ENCODE measurements at regions not wholly inside any gene's neighbourhood (a gene's known extent, or its start where the extent isn't known, plus 50 kb on each side); places are given as distances from the start of the nearest gene placed in this dataset.

- Mint-ChIP-seq H3K27ac (ENCODE audit: low read depth, unreplicated experiment) (no peak overlapping the region), H3K36me3 (ENCODE audit: insufficient read depth, unreplicated experiment) (no peaks in the 10 kb centered on the region), H3K4me3 (ENCODE audit: unreplicated experiment) (no peak overlapping the region), H3K9me3 (ENCODE audit: unreplicated experiment) (no peaks in the 10 kb centered on the region), H3K27me3 (ENCODE audit: insufficient read depth, unreplicated experiment) (no peaks in the 10 kb centered on the region), H3K4me1 (ENCODE audit: insufficient read depth, unreplicated experiment) (peaks cover 7% of the 10 kb centered on the region)
- no peak for DNase-seq (ENCODE audit: unreplicated experiment)
- POLR2A ChIA-PET: no interaction called here
- intact Hi-C loops (cut with micrococcal nuclease): no loop called here
- no TSS peak for BruUV-seq (replicated peaks)
- TF ChIP-seq CTCF (IDR thresholded peaks at IDR 0.05; ENCODE audit: unreplicated experiment): no peak
- CTCF ChIA-PET: interaction anchor here (0.6 to 0.7 kb wide), 2 partner anchors 8 to 743 kb away, joined by 3 to 4 read pairs; no protein-coding TSS in a partner anchor
Observed at GRCh38 chr2:4884117-4884571, 808.0 kb upstream of the SOX11 start.

- Mint-ChIP-seq H3K4me3 (ENCODE audit: unreplicated experiment) (no peak overlapping the region), H3K36me3 (ENCODE audit: insufficient read depth, unreplicated experiment) (no peaks in the 10 kb centered on the region), H3K4me1 (ENCODE audit: insufficient read depth, unreplicated experiment) (peaks cover 5% of the 10 kb centered on the region), H3K9me3 (ENCODE audit: unreplicated experiment) (no peaks in the 10 kb centered on the region), H3K27me3 (ENCODE audit: insufficient read depth, unreplicated experiment) (no peaks in the 10 kb centered on the region), H3K27ac (ENCODE audit: low read depth, unreplicated experiment) (no peak overlapping the region)
- no peak for TF ChIP-seq CTCF (IDR thresholded peaks at IDR 0.05; ENCODE audit: unreplicated experiment)
- intact Hi-C loops (cut with micrococcal nuclease): no loop called here
- CTCF ChIA-PET: interaction anchor here (0.5 to 1.2 kb wide), 2 partner anchors 10 to 82 kb away, joined by 3 to 5 read pairs; no protein-coding TSS in a partner anchor
- POLR2A ChIA-PET: interaction anchor here (0.5 kb wide), 1 partner anchor 122 kb away, joined by 3 read pairs; no protein-coding TSS in a partner anchor
- no peak for DNase-seq (ENCODE audit: unreplicated experiment)
- no TSS peak for BruUV-seq (replicated peaks)
Observed at GRCh38 chr2:4891394-4891793, 800.8 kb upstream of the SOX11 start.

DNA sequence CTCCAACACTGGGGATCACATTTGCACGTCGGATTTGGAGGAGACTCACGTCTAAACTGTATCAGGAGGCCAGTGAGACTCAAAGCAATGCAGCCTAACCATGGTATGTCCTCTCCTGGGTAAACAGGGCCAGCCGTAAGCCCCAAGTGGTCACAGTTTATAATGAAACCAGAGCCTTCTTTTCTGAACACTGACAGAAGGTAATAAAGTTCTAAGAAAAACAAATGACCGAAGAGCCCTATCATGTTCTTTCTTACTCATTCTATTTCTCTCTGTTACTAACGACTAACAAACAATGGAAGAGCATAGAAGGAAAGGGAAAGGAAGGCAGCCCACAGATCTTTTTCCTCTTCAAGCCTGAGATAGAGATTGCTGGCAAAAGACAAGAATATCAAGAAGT is 796.8 kb upstream of the SOX11 start:
- Mint-ChIP-seq H3K27ac (ENCODE audit: low read depth, unreplicated experiment) (no peak overlapping the region), H3K36me3 (ENCODE audit: insufficient read depth, unreplicated experiment) (no peaks in the 10 kb centered on the region), H3K4me1 (ENCODE audit: insufficient read depth, unreplicated experiment) (peaks cover 24% of the 10 kb centered on the region), H3K4me3 (ENCODE audit: unreplicated experiment) (no peak overlapping the region), H3K27me3 (ENCODE audit: insufficient read depth, unreplicated experiment) (no peaks in the 10 kb centered on the region), H3K9me3 (ENCODE audit: unreplicated experiment) (peaks cover 8% of the 10 kb centered on the region)
- no peak for DNase-seq (ENCODE audit: unreplicated experiment)
- TF ChIP-seq CTCF (IDR thresholded peaks at IDR 0.05; ENCODE audit: unreplicated experiment): no peak
- ChIA-PET CTCF (no interaction called here), POLR2A (interaction anchor here (1.0 kb wide), 1 partner anchor 33 kb away, joined by 3 read pairs; no protein-coding TSS in a partner anchor)
- BruUV-seq (replicated peaks): no TSS peak
- intact Hi-C loops (cut with micrococcal nuclease): no loop called here

DNA sequence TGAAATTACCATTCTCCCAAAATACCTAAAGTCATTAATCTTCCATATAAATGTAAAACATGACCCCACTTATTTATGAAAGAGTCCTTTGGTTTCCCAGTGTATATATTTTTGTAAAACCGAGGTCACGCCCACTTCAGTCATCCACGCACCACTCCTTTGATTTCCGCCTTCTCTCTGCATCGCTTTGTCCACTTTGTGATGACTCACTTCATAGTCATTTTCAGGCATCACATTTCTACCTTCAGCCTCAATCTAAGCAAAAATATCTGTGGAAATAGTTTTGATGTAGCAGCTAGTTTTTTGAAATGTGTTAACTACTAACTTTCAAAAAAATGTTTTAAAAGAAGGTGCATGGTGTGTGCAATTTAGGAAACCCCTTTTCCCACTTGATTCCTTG is 793.5 kb upstream of the SOX11 start:
- Mint-ChIP-seq H3K27me3 (ENCODE audit: insufficient read depth, unreplicated experiment) (no peaks in the 10 kb centered on the region), H3K9me3 (ENCODE audit: unreplicated experiment) (peaks cover 8% of the 10 kb centered on the region), H3K4me3 (ENCODE audit: unreplicated experiment) (no peak overlapping the region), H3K4me1 (ENCODE audit: insufficient read depth, unreplicated experiment) (peaks cover 24% of the 10 kb centered on the region), H3K36me3 (ENCODE audit: insufficient read depth, unreplicated experiment) (no peaks in the 10 kb centered on the region), H3K27ac (ENCODE audit: low read depth, unreplicated experiment) (peak overlapping the region; percentile 44)
- POLR2A ChIA-PET: interaction anchor here (1.2 kb wide), 1 partner anchor 16 kb away, joined by 6 read pairs; no protein-coding TSS in a partner anchor
- TF ChIP-seq CTCF (IDR thresholded peaks at IDR 0.05; ENCODE audit: unreplicated experiment): no peak
- peak; percentile 82 for DNase-seq (ENCODE audit: unreplicated experiment)
- BruUV-seq (replicated peaks): no TSS peak
- CTCF ChIA-PET: interaction anchor here (0.7 kb wide), 1 partner anchor 40 kb away, joined by 3 read pairs; no protein-coding TSS in a partner anchor
- intact Hi-C loops (cut with micrococcal nuclease): loop anchor here (1.0 kb wide), 1 partner anchor 16 kb away; no protein-coding TSS in a partner anchor
